A673 (cell line): ENCODE measurements at regions not wholly inside any gene's neighbourhood (a gene's known extent, or its start where the extent isn't known, plus 50 kb on each side); places are given as distances from the start of the nearest gene placed in this dataset.
"Not testable (repeated sequence)": the region's sequence is repeated elsewhere in the genome, so short reads cannot be mapped to it uniquely, and the experiment has no call there.

Source experiments
- BruUV-seq: library from RNA; stranded (reverse); fragments of 400-500 nt; replicated peaks from 2 replicates; lab custom pipeline; 2021; lab: Mats Ljungman, UMichigan
- CTCF ChIA-PET: fragments of 300-600 bp; sonication (Branson Sonifier 250); formaldehyde crosslinking; loops from one replicate; lab custom pipeline; 2022; ENCODE audit warnings: antibody characterized with exemption; lab: Charles Lee
- POLR2A ChIA-PET: fragments of 300-600 bp; sonication (Branson Sonifier 250); formaldehyde crosslinking; loops from one replicate; lab custom pipeline; 2022; ENCODE audit warnings: antibody characterized with exemption; ENCODE audit not compliant: low non-redundant PET; lab: Charles Lee
- DNase-seq: peaks from one replicate; pipeline ENCODE4 v3.0.0-alpha.2; 2015; ENCODE audit warnings: low spot score
- H3K27ac ChIP-seq: fragments of 200-600 bp; sonication (generic); 2 replicates; pipeline ENCODE4 v1.5.1; 2016; ENCODE audit warnings: mixed run types, low read depth, mild to moderate bottlenecking, mixed read lengths, antibody characterized with exemption, low read length; ENCODE audit not compliant: poor library complexity, severe bottlenecking
- H3K27me3 ChIP-seq: fragments of 200-600 bp; sonication (generic); replicated peaks from 2 replicates; pipeline ENCODE4 v1.6.1; 2017; ENCODE audit warnings: mixed run types, low read depth, mild to moderate bottlenecking, mixed read lengths, antibody characterized with exemption, low read length; ENCODE audit not compliant: insufficient read depth, poor library complexity
- H3K36me3 ChIP-seq: fragments of 200-600 bp; sonication (generic); 2 replicates; pipeline ENCODE4 v1.6.1; 2016; ENCODE audit warnings: mixed run types, mild to moderate bottlenecking, mixed read lengths, antibody characterized with exemption, low read length; ENCODE audit not compliant: insufficient read depth, poor library complexity, severe bottlenecking
- H3K4me1 ChIP-seq: fragments of 200-600 bp; sonication (generic); 2 replicates; pipeline ENCODE4 v1.6.1; 2017; ENCODE audit warnings: mixed run types, mild to moderate bottlenecking, mixed read lengths, antibody characterized with exemption, low read length; ENCODE audit not compliant: insufficient read depth, poor library complexity, severe bottlenecking
- H3K4me3 ChIP-seq: fragments of 200-600 bp; sonication (generic); 2 replicates; pipeline ENCODE4 v1.5.1; 2016; ENCODE audit warnings: low read depth, mixed run types, mild to moderate bottlenecking, mixed read lengths, low read length; ENCODE audit not compliant: poor library complexity, severe bottlenecking
- H3K9me3 ChIP-seq: fragments of 200-600 bp; sonication (generic); 2 replicates; pipeline ENCODE4 v1.6.1; 2016; ENCODE audit warnings: mixed run types, low read depth, mild to moderate bottlenecking, mixed read lengths, antibody characterized with exemption, low read length; ENCODE audit not compliant: poor library complexity, severe bottlenecking
- CTCF ChIP-seq: fragments of 300-800, 200-600 bp; sonication (generic); conservative IDR thresholded peaks from 2 replicates; pipeline ENCODE4 v1.5.1; 2017; ENCODE audit warnings: low read depth, mild to moderate bottlenecking, antibody characterized with exemption, low read length, moderate library complexity, mixed read lengths
- EZH2 ChIP-seq: fragments of 200-600 bp; sonication (generic); IDR thresholded peaks from 2 replicates; pipeline ENCODE4 v1.6.1; 2017; ENCODE audit warnings: borderline replicate concordance, low read depth, mild to moderate bottlenecking, mixed read lengths, antibody characterized with exemption, low read length; ENCODE audit not compliant: poor library complexity, severe bottlenecking
- intact Hi-C: fragments of 100-400 bp; cut with micrococcal nuclease; formaldehyde crosslinking; loops from one replicate; pipeline ENCODE4 v1.10.0; 2022; ENCODE audit not compliant: unreplicated experiment

- H3K27me3 ChIP-seq, H3K27ac ChIP-seq, POLR2A ChIA-PET, intact Hi-C loops, H3K9me3 ChIP-seq, CTCF ChIA-PET, H3K4me3 ChIP-seq, BruUV-seq, H3K4me1 ChIP-seq, DNase-seq, H3K36me3 ChIP-seq: not testable (repeated sequence)
Observed at GRCh38 chr18:14223231-14223822, 91.1 kb upstream of the ZNF519 start.

GRCh38 chr18:14222354-14223221, 90.4 kb upstream of the ZNF519 start:
- DNase-seq, H3K4me1 ChIP-seq, intact Hi-C loops, H3K27me3 ChIP-seq, H3K36me3 ChIP-seq, H3K27ac ChIP-seq, POLR2A ChIA-PET, H3K9me3 ChIP-seq, CTCF ChIA-PET, H3K4me3 ChIP-seq, BruUV-seq: not testable (repeated sequence)

GRCh38 chr18:14221689-14222088, 89.5 kb upstream of the ZNF519 start:
- Histone ChIP-seq H3K27ac (no peak overlapping the region), H3K4me1 (no peaks in the 10 kb centered on the region), H3K36me3 (no peaks in the 10 kb centered on the region), H3K27me3 (no peaks in the 10 kb centered on the region), H3K9me3 (no peaks in the 10 kb centered on the region), H3K4me3 (no peak overlapping the region)
- peak; percentile 0 for DNase-seq
- POLR2A ChIA-PET: no interaction called here
- intact Hi-C loops: no loop called here
- no TSS peak for BruUV-seq
- CTCF ChIA-PET: no interaction called here
- no peak for TF ChIP-seq EZH2
- no peak for TF ChIP-seq CTCF

GRCh38 chr18:14215952-14216351, 83.7 kb upstream of the ZNF519 start:
- POLR2A ChIA-PET, CTCF ChIA-PET, BruUV-seq, intact Hi-C loops, DNase-seq, H3K4me1 ChIP-seq, H3K27me3 ChIP-seq, H3K9me3 ChIP-seq, H3K27ac ChIP-seq, H3K36me3 ChIP-seq, H3K4me3 ChIP-seq: not testable (repeated sequence)

- H3K9me3 ChIP-seq, intact Hi-C loops, DNase-seq, POLR2A ChIA-PET, CTCF ChIA-PET, H3K36me3 ChIP-seq, H3K27me3 ChIP-seq, H3K27ac ChIP-seq, H3K4me3 ChIP-seq, BruUV-seq, H3K4me1 ChIP-seq: not testable (repeated sequence)
Observed at GRCh38 chr18:14203424-14203823, 71.2 kb upstream of the ZNF519 start.

GRCh38 chr18:14190776-14191442, 58.7 kb upstream of the ZNF519 start:
- H3K27ac ChIP-seq, DNase-seq, CTCF ChIA-PET, H3K4me1 ChIP-seq, H3K9me3 ChIP-seq, POLR2A ChIA-PET, H3K4me3 ChIP-seq, BruUV-seq, intact Hi-C loops, H3K36me3 ChIP-seq, H3K27me3 ChIP-seq: not testable (repeated sequence)
